NB4 (cell line): ENCODE measurements at regions not wholly inside any gene's neighbourhood (a gene's known extent, or its start where the extent isn't known, plus 50 kb on each side); places are given as distances from the start of the nearest gene placed in this dataset.

Source experiments
- POLR2A ChIP-seq: IDR thresholded peaks from 2 replicates; pipeline ENCODE4 v1.6.1; 2011; ENCODE audit warnings: mild to moderate bottlenecking; ENCODE audit not compliant: insufficient read length; ENCODE audit errors: extremely low read depth
- TF ChIP-seq, protein P1 (sequence below): IDR thresholded peaks from one replicate; pipeline ENCODE4 v1.5.1; 2012; ENCODE audit warnings: low read depth, low read length

DNA sequence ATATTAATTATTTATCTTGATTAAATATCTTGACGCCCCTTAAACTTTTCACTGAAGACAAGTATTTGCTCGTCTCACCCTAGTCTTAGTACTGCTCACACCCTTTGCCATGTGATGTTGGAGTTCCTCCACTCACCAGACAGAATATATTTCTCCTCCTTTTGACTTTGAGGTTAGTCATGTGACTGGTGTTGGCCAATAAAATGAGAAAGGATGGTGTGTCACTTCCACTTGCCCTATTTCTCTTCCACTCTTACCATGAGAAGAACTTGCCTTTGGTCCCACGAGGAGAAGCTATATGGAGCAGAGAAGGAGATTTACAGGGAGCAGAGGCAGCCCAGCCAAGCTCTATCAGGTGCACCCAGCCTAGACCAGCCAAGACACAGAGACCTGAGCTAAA lies 64.9 kb upstream of the TAB2 start:
- no peak for TF ChIP-seq POLR2A
- TF ChIP-seq, protein P1, sequence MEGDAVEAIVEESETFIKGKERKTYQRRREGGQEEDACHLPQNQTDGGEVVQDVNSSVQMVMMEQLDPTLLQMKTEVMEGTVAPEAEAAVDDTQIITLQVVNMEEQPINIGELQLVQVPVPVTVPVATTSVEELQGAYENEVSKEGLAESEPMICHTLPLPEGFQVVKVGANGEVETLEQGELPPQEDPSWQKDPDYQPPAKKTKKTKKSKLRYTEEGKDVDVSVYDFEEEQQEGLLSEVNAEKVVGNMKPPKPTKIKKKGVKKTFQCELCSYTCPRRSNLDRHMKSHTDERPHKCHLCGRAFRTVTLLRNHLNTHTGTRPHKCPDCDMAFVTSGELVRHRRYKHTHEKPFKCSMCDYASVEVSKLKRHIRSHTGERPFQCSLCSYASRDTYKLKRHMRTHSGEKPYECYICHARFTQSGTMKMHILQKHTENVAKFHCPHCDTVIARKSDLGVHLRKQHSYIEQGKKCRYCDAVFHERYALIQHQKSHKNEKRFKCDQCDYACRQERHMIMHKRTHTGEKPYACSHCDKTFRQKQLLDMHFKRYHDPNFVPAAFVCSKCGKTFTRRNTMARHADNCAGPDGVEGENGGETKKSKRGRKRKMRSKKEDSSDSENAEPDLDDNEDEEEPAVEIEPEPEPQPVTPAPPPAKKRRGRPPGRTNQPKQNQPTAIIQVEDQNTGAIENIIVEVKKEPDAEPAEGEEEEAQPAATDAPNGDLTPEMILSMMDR, result no peak
